ENCODE measurements at regions not wholly inside any gene's neighbourhood (a gene's known extent, or its start where the extent isn't known, plus 50 kb on each side); places are given as distances from the start of the nearest gene placed in this dataset.

DNA sequence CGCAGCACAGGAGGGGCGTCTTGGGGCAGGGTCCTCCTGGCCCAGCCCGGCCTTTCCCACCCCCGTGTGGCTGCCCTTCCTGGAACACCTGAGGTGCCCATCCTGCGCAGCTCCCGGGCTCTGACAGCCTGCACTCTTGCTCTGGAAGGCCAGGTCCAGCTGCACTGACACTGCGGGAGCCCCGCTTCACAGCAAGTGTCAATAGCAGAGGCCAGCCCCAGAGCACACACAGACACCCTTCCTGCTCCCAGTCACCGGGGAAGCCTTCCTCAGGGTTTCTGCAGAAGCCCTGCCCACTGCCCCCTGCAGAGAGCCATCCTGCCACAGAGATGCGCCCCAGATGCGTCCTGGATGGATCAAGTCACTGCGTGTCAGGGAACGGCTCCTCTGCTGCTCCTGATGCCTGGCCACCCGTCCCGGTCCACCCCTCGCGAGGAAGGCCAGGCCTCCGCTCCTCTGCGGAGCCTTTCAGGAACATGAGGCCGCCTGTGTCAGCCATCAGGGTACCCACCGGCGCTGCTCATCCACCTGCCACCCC lies 519.2 kb upstream of the MYT1L start:
- no peak overlapping the region for H2AFZ ChIP-seq (ENCODE audit: low read length)
- CTCF ChIA-PET (ENCODE audit: unreplicated experiment), result no interaction called here
- no peak overlapping the region for H3K4me3 ChIP-seq (ENCODE audit: low read depth, low read length, poor library complexity, severe bottlenecking)
- H3K4me1 ChIP-seq (ENCODE audit: insufficient read depth, low read length, poor library complexity, severe bottlenecking), result no peaks in the 10 kb centered on the region
- no peak overlapping the region for H3K4me2 ChIP-seq (ENCODE audit: low read length)
- TF ChIP-seq EZH2phosphoT487 (IDR thresholded peaks at IDR 0.05; ENCODE audit: borderline replicate concordance, low read depth, low read length), result no peak
- TF ChIP-seq, protein P1, sequence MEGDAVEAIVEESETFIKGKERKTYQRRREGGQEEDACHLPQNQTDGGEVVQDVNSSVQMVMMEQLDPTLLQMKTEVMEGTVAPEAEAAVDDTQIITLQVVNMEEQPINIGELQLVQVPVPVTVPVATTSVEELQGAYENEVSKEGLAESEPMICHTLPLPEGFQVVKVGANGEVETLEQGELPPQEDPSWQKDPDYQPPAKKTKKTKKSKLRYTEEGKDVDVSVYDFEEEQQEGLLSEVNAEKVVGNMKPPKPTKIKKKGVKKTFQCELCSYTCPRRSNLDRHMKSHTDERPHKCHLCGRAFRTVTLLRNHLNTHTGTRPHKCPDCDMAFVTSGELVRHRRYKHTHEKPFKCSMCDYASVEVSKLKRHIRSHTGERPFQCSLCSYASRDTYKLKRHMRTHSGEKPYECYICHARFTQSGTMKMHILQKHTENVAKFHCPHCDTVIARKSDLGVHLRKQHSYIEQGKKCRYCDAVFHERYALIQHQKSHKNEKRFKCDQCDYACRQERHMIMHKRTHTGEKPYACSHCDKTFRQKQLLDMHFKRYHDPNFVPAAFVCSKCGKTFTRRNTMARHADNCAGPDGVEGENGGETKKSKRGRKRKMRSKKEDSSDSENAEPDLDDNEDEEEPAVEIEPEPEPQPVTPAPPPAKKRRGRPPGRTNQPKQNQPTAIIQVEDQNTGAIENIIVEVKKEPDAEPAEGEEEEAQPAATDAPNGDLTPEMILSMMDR (conservative IDR thresholded peaks at IDR 0.05; ENCODE audit: low read length), result no peak
- no peaks in the 10 kb centered on the region for H3K79me2 ChIP-seq (ENCODE audit: insufficient read depth, low read depth, low read length)
- H3K9me3 ChIP-seq (ENCODE audit: low read length), result no peaks in the 10 kb centered on the region
- H4K20me1 ChIP-seq (ENCODE audit: insufficient read depth, low read length), result no peaks in the 10 kb centered on the region
- POLR2A ChIA-PET, result no interaction called here
- no peak for DNase-seq (ENCODE audit: low spot score)
- no TSS peak for BruUV-seq (replicated peaks)
- no peak overlapping the region for H3K27ac ChIP-seq (ENCODE audit: low read depth, low read length, poor library complexity, severe bottlenecking)
- no peaks in the 10 kb centered on the region for H3K9me2 ChIP-seq (ENCODE audit: insufficient read depth, low read length)
- intact Hi-C loops (cut with micrococcal nuclease; ENCODE audit: unreplicated experiment), result no loop called here
- H3K36me3 ChIP-seq (ENCODE audit: insufficient read depth, low read length), result no peaks in the 10 kb centered on the region

DNA sequence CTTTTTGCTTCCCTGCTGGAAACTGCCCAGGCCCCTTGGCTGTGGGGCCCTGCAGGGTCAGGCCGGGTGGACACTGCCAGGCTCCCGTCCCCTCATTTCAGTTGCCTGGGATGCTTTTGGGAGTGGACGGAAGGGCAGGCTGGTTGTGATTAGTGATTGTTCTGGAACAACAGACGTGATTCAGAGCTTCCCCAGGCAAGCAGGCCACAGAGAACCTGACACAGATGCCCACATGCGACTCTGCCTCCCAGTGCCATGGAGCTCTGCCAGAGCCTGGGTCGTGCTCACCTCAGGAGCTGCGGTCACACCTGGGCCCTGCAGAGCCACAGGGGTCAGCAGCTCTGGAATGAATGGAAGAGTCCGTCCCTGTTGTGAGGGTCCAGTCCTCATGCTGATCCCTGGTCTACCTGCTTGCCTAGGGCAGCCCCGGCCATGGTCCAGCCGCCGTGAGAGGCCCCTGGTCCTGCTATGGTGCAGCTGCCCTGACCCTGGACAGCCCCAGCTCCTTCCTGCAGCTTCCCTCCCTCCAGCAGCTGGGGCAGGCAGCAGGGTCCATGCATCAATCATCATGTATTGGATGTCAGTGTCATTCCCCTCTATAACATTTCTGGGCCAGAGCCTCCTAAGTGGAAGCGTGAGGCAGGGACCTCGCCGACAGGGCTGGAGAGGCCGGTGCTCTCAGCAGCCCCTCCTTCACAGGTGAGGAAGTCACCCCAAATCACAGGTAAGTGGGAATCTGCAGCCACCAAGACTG lies 518.6 kb upstream of the MYT1L start:
- no TSS peak for BruUV-seq (replicated peaks)
- TF ChIP-seq, protein P1 (conservative IDR thresholded peaks at IDR 0.05; ENCODE audit: low read length), result no peak
- no peak for TF ChIP-seq EZH2phosphoT487 (IDR thresholded peaks at IDR 0.05; ENCODE audit: borderline replicate concordance, low read depth, low read length)
- no peak overlapping the region for H2AFZ ChIP-seq (ENCODE audit: low read length)
- H3K27ac ChIP-seq (ENCODE audit: low read depth, low read length, poor library complexity, severe bottlenecking), result no peak overlapping the region
- intact Hi-C loops (cut with micrococcal nuclease; ENCODE audit: unreplicated experiment), result loop anchor here (10.0 kb wide), 1 partner anchor 615 kb away; no protein-coding TSS in a partner anchor
- no peak for DNase-seq (ENCODE audit: low spot score)
- no peaks in the 10 kb centered on the region for H3K79me2 ChIP-seq (ENCODE audit: insufficient read depth, low read depth, low read length)
- no peaks in the 10 kb centered on the region for H3K9me3 ChIP-seq (ENCODE audit: low read length)
- H3K4me3 ChIP-seq (ENCODE audit: low read depth, low read length, poor library complexity, severe bottlenecking), result no peak overlapping the region
- POLR2A ChIA-PET, result no interaction called here
- H4K20me1 ChIP-seq (ENCODE audit: insufficient read depth, low read length), result no peaks in the 10 kb centered on the region
- no peak overlapping the region for H3K4me2 ChIP-seq (ENCODE audit: low read length)
- H3K9me2 ChIP-seq (ENCODE audit: insufficient read depth, low read length), result no peaks in the 10 kb centered on the region
- H3K36me3 ChIP-seq (ENCODE audit: insufficient read depth, low read length), result no peaks in the 10 kb centered on the region
- CTCF ChIA-PET (ENCODE audit: unreplicated experiment), result no interaction called here
- no peaks in the 10 kb centered on the region for H3K4me1 ChIP-seq (ENCODE audit: insufficient read depth, low read length, poor library complexity, severe bottlenecking)
